ENCODE measurements at regions not wholly inside any gene's neighbourhood (a gene's known extent, or its start where the extent isn't known, plus 50 kb on each side); places are given as distances from the start of the nearest gene placed in this dataset.
"Not testable (repeated sequence)": the region's sequence is repeated elsewhere in the genome, so short reads cannot be mapped to it uniquely, and the experiment has no call there.

- peaks cover 0 to 3% (median 0%) of the 10 kb centered on the region in 5 donors for H3K9me3 Mint-ChIP-seq
- no peak overlapping the region for H3K4me3 Mint-ChIP-seq
- no peaks in the 10 kb centered on the region for H3K27me3 Mint-ChIP-seq
- Histone ChIP-seq H3K27ac (ENCODE audit: low read depth, low read length) (no peak overlapping the region), H3K4me1 (ENCODE audit: insufficient read depth, low read length) (no peaks in the 10 kb centered on the region), H3K4me3 (ENCODE audit: low read length) (no peak overlapping the region), H3K27me3 (ENCODE audit: insufficient read depth, low read length, poor library complexity, severe bottlenecking) (no peaks in the 10 kb centered on the region), H3K9me3 (ENCODE audit: low read length) (no peaks in the 10 kb centered on the region), H3K36me3 (ENCODE audit: insufficient read depth, low read length) (no peaks in the 10 kb centered on the region)
- H3K4me1 Mint-ChIP-seq = no peaks in the 10 kb centered on the region
- DNase-seq = no peak
- H3K36me3 Mint-ChIP-seq = no peaks in the 10 kb centered on the region
- ChIA-PET CTCF (no interaction called here), POLR2A (no interaction called here)
- H3K27ac Mint-ChIP-seq = no peak overlapping the region
These were observed 90.1 kb upstream of the NPSR1 start for GRCh38 chr7:34567906-34568305.

DNA sequence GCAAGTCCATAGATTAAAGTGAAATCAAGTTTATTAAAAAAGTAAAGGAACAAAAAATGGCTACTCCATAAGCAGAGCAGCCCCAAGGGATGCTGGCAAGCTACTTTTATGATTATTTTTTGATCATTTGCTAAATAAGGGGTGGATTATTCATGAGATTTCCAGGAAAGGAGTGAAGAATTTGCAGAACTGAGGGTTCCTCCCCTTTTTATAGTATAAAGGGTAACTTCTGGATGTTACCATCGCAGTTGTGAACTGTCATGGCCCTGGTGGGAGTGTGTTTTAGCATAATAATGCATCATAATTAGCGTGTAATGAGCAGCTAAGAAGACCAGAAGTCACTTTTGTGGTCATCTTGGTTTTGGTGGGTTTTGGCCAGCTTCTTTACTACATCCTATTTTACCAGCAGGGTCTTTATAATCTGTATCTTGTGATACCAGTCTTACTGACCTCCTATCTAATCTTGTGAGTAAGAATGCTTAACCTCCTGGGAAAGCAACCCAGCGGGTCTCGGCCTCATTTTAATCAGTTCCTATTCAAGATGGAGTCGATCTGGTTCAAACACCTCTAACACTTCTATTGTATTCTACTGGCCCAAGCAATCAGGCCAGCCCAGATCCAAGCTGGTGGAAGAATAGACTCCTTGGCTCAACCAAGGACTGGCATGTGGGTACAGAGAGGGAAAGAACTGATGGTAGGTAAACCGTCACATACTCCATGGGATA is 87.9 kb upstream of the NPSR1 start:
- H3K27me3 Mint-ChIP-seq = no peaks in the 10 kb centered on the region
- Histone ChIP-seq H3K4me3 (ENCODE audit: low read length) (no peak overlapping the region), H3K27me3 (ENCODE audit: insufficient read depth, low read length, poor library complexity, severe bottlenecking) (no peaks in the 10 kb centered on the region), H3K27ac (ENCODE audit: low read depth, low read length) (no peak overlapping the region), H3K36me3 (ENCODE audit: insufficient read depth, low read length) (no peaks in the 10 kb centered on the region), H3K4me1 (ENCODE audit: insufficient read depth, low read length) (no peaks in the 10 kb centered on the region), H3K9me3 (ENCODE audit: low read length) (no peaks in the 10 kb centered on the region)
- CTCF ChIA-PET = no interaction called here
- no peak overlapping the region for H3K27ac Mint-ChIP-seq
- H3K4me1 Mint-ChIP-seq = no peaks in the 10 kb centered on the region
- POLR2A ChIA-PET = no interaction called here
- H3K9me3 Mint-ChIP-seq = no peaks in the 10 kb centered on the region
- DNase-seq = no peak
- no peak overlapping the region for H3K4me3 Mint-ChIP-seq
- no peaks in the 10 kb centered on the region for H3K36me3 Mint-ChIP-seq

DNA sequence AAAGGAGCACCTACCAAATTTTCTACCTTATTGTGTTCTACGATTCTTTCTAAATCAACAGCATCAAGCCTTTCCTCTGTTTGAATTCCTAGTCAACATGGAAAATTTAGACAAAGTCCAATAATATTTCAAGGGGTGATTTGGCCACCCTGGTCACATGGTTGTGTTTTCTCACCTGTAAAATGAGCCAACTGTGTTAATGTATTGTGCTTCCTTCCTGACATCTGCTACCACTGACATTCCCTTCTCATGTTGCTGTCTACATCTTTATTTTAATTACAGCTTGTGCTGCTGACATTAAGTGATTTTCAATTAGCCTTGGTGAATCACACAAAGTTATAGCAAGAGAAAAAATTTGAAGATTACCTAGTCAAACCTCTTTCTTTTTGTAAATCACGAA is 83.0 kb upstream of the NPSR1 start:
- Histone ChIP-seq H3K9me3 (ENCODE audit: low read length) (no peaks in the 10 kb centered on the region), H3K27me3 (ENCODE audit: insufficient read depth, low read length, poor library complexity, severe bottlenecking) (no peaks in the 10 kb centered on the region), H3K27ac (ENCODE audit: low read depth, low read length) (no peak overlapping the region), H3K4me3 (ENCODE audit: low read length) (no peak overlapping the region), H3K36me3 (ENCODE audit: insufficient read depth, low read length) (no peaks in the 10 kb centered on the region), H3K4me1 (ENCODE audit: insufficient read depth, low read length) (no peaks in the 10 kb centered on the region)
- Mint-ChIP-seq H3K27ac (no peak overlapping the region), H3K4me3 (no peak overlapping the region), H3K27me3 (peaks cover 2 to 3% of the 10 kb centered on the region in 2 donors), H3K9me3 (peaks cover 4 to 10% (median 5%) of the 10 kb centered on the region in 5 donors), H3K36me3 (no peaks in the 10 kb centered on the region), H3K4me1 (no peaks in the 10 kb centered on the region)
- DNase-seq = no peak
- CTCF ChIA-PET = no interaction called here
- POLR2A ChIA-PET = no interaction called here

- H3K9me3 ChIP-seq (ENCODE audit: low read length); POLR2A ChIA-PET; H3K27ac Mint-ChIP-seq; H3K4me1 Mint-ChIP-seq; H3K27ac ChIP-seq (ENCODE audit: low read depth, low read length); H3K36me3 ChIP-seq (ENCODE audit: insufficient read depth, low read length); H3K4me3 ChIP-seq (ENCODE audit: low read length); H3K27me3 Mint-ChIP-seq; H3K4me3 Mint-ChIP-seq; H3K4me1 ChIP-seq (ENCODE audit: insufficient read depth, low read length); CTCF ChIA-PET; H3K36me3 Mint-ChIP-seq; DNase-seq; H3K27me3 ChIP-seq (ENCODE audit: insufficient read depth, low read length, poor library complexity, severe bottlenecking): not testable (repeated sequence)
- H3K9me3 Mint-ChIP-seq = peaks cover 5 to 12% (median 6%) of the 10 kb centered on the region in 5 donors
These were observed 80.1 kb upstream of the NPSR1 start for GRCh38 chr7:34577934-34578333.

GRCh38 chr7:34581698-34582097 is 76.3 kb upstream of the NPSR1 start:
- POLR2A ChIA-PET; H3K9me3 ChIP-seq (ENCODE audit: low read length); H3K27ac ChIP-seq (ENCODE audit: low read depth, low read length); H3K36me3 ChIP-seq (ENCODE audit: insufficient read depth, low read length); H3K4me1 Mint-ChIP-seq; H3K4me1 ChIP-seq (ENCODE audit: insufficient read depth, low read length); H3K27me3 Mint-ChIP-seq; H3K4me3 Mint-ChIP-seq; H3K36me3 Mint-ChIP-seq; H3K27ac Mint-ChIP-seq; DNase-seq; CTCF ChIA-PET; H3K27me3 ChIP-seq (ENCODE audit: insufficient read depth, low read length, poor library complexity, severe bottlenecking); H3K4me3 ChIP-seq (ENCODE audit: low read length): not testable (repeated sequence)
- H3K9me3 Mint-ChIP-seq = peaks cover 3 to 11% (median 5%) of the 10 kb centered on the region in 5 donors

- peaks cover 0 to 3% of the 10 kb centered on the region in 2 donors for H3K27me3 Mint-ChIP-seq
- no peak overlapping the region for H3K4me3 ChIP-seq (ENCODE audit: low read length)
These were observed 73.5 kb upstream of the NPSR1 start for GRCh38 chr7:34584526-34584925.

GRCh38 chr7:34596887-34597286 is 61.1 kb upstream of the NPSR1 start:
- Histone ChIP-seq H3K4me1 (ENCODE audit: insufficient read depth, low read length) (no peaks in the 10 kb centered on the region), H3K27ac (ENCODE audit: low read depth, low read length) (no peak overlapping the region), H3K4me3 (ENCODE audit: low read length) (no peak overlapping the region), H3K36me3 (ENCODE audit: insufficient read depth, low read length) (no peaks in the 10 kb centered on the region), H3K27me3 (ENCODE audit: insufficient read depth, low read length, poor library complexity, severe bottlenecking) (no peaks in the 10 kb centered on the region), H3K9me3 (ENCODE audit: low read length) (no peaks in the 10 kb centered on the region)
- CTCF ChIA-PET = no interaction called here
- Mint-ChIP-seq H3K27me3 (no peaks in the 10 kb centered on the region), H3K9me3 (peaks cover 0 to 4% (median 0%) of the 10 kb centered on the region in 5 donors), H3K27ac (no peak overlapping the region), H3K4me3 (no peak overlapping the region), H3K36me3 (no peaks in the 10 kb centered on the region), H3K4me1 (no peaks in the 10 kb centered on the region)
- no peak for DNase-seq
- POLR2A ChIA-PET = no interaction called here

More at GRCh38 chr7:34584526-34584925, 73.5 kb upstream of the NPSR1 start:
- no peaks in the 10 kb centered on the region for H3K4me1 Mint-ChIP-seq
- POLR2A ChIA-PET = no interaction called here
- H3K4me3 Mint-ChIP-seq = no peak overlapping the region
- H3K4me1 ChIP-seq (ENCODE audit: insufficient read depth, low read length) = no peaks in the 10 kb centered on the region
- H3K27ac Mint-ChIP-seq = peak overlapping the region in 1 of 8 donors; percentile 71
- no peaks in the 10 kb centered on the region for H3K27me3 ChIP-seq (ENCODE audit: insufficient read depth, low read length, poor library complexity, severe bottlenecking)
- no peaks in the 10 kb centered on the region for H3K36me3 Mint-ChIP-seq
- no peaks in the 10 kb centered on the region for H3K36me3 ChIP-seq (ENCODE audit: insufficient read depth, low read length)
- no peak for DNase-seq
- no peaks in the 10 kb centered on the region for H3K9me3 ChIP-seq (ENCODE audit: low read length)
- CTCF ChIA-PET = no interaction called here
- no peak overlapping the region for H3K27ac ChIP-seq (ENCODE audit: low read depth, low read length)
- H3K9me3 Mint-ChIP-seq = peaks cover 0 to 8% (median 2%) of the 10 kb centered on the region in 5 donors

GRCh38 chr7:34603711-34604444 is 54.1 kb upstream of the NPSR1 start:
- DNase-seq = no peak
- H3K4me3 ChIP-seq (ENCODE audit: low read length) = no peak overlapping the region
- H3K27ac Mint-ChIP-seq = no peak overlapping the region
- no peak overlapping the region for H3K4me3 Mint-ChIP-seq
- H3K4me1 ChIP-seq (ENCODE audit: insufficient read depth, low read length) = no peaks in the 10 kb centered on the region
- H3K36me3 Mint-ChIP-seq = no peaks in the 10 kb centered on the region
- H3K9me3 Mint-ChIP-seq = peaks cover 0 to 4% (median 2%) of the 10 kb centered on the region in 5 donors
- H3K4me1 Mint-ChIP-seq = no peaks in the 10 kb centered on the region
- CTCF ChIA-PET = no interaction called here
- H3K27me3 Mint-ChIP-seq = peaks cover 0 to 2% of the 10 kb centered on the region in 2 donors
- H3K36me3 ChIP-seq (ENCODE audit: insufficient read depth, low read length) = no peaks in the 10 kb centered on the region
- POLR2A ChIA-PET = no interaction called here
- no peak overlapping the region for H3K27ac ChIP-seq (ENCODE audit: low read depth, low read length)
- H3K27me3 ChIP-seq (ENCODE audit: insufficient read depth, low read length, poor library complexity, severe bottlenecking) = no peaks in the 10 kb centered on the region
- no peaks in the 10 kb centered on the region for H3K9me3 ChIP-seq (ENCODE audit: low read length)
